Panc1 (cell line): ENCODE measurements at regions not wholly inside any gene's neighbourhood (a gene's known extent, or its start where the extent isn't known, plus 50 kb on each side); places are given as distances from the start of the nearest gene placed in this dataset.

Experiments used
- ATAC-seq: fragments of 200-7000 bp; cut with Tn5 transposase; 2 replicates; pipeline ENCODE4 v1.9.1; 2020; ENCODE audit warnings: mild to moderate bottlenecking, moderate library complexity
- BruUV-seq: library from RNA; stranded (reverse); fragments of 400-500 nt; replicated peaks from 2 replicates; lab custom pipeline; 2021; lab: Mats Ljungman, UMichigan
- CTCF ChIA-PET: fragments of 300-600 bp; sonication (Branson Sonifier 250); formaldehyde crosslinking; loops from one replicate; lab custom pipeline; 2022; ENCODE audit warnings: antibody characterized with exemption; lab: Charles Lee
- POLR2A ChIA-PET: fragments of 300-600 bp; sonication (Branson Sonifier 250); formaldehyde crosslinking; loops from one replicate; lab custom pipeline; 2022; ENCODE audit warnings: antibody characterized with exemption; lab: Charles Lee
- DNase-seq: peaks from one replicate; pipeline ENCODE4 v3.0.0-alpha.2; 2010; ENCODE audit warnings: low read depth, low spot score
- H3K27ac ChIP-seq: 2 replicates; pipeline ENCODE4 v1.5.1; 2011; ENCODE audit warnings: mild to moderate bottlenecking, low read length, inconsistent platforms
- H3K27me3 ChIP-seq: fragments of 200-500 bp; sonication (Bioruptor generic); 2 replicates; pipeline ENCODE4 v1.6.0; 2014; ENCODE audit warnings: low read length, inconsistent platforms; ENCODE audit not compliant: control insufficient read depth, insufficient read depth
- H3K36me3 ChIP-seq: fragments of 200-500 bp; sonication (Bioruptor generic); 2 replicates; pipeline ENCODE4 v1.5.1; 2014; ENCODE audit warnings: inconsistent platforms, mild to moderate bottlenecking, low read length, moderate library complexity; ENCODE audit not compliant: control insufficient read depth, insufficient read depth
- H3K4me1 ChIP-seq: 2 replicates; pipeline ENCODE4 v1.5.1; 2011; ENCODE audit warnings: inconsistent platforms, mild to moderate bottlenecking, low read length, moderate library complexity; ENCODE audit not compliant: control insufficient read depth, insufficient read depth
- H3K4me3 ChIP-seq, 2 experiments: 2 replicates each; pipeline ENCODE4 v1.5.1; 2011 to 2012; ENCODE audit warnings: low read depth in 2 of 2, low read length in 2 of 2, mild to moderate bottlenecking in 2 of 2, inconsistent platforms in 1 of 2, moderate library complexity in 1 of 2
- H3K9me3 ChIP-seq: fragments of 200-500 bp; sonication (Bioruptor generic); 2 replicates; pipeline ENCODE4 v1.5.1; 2014; ENCODE audit warnings: low read depth, mild to moderate bottlenecking, inconsistent platforms, low read length, moderate library complexity; ENCODE audit not compliant: control insufficient read depth, insufficient read depth
- POLR2AphosphoS5 ChIP-seq: IDR thresholded peaks from 2 replicates; pipeline ENCODE4 v1.6.1; 2012; ENCODE audit warnings: mild to moderate bottlenecking, low read depth, low read length, moderate library complexity
- SIN3A ChIP-seq: IDR thresholded peaks from 2 replicates; pipeline ENCODE4 v1.6.1; 2012; ENCODE audit warnings: low read depth, mild to moderate bottlenecking, low read length, moderate library complexity, borderline replicate concordance; ENCODE audit not compliant: insufficient read depth
- TCF7L2 ChIP-seq: IDR thresholded peaks from 2 replicates; pipeline ENCODE4 v1.6.1; 2011; ENCODE audit warnings: mild to moderate bottlenecking, low read depth, low read length, inconsistent platforms
- in situ Hi-C: cut with HindIII; loops from 2 replicates; pipeline ENCODE4 v1.10.0; 2016; ENCODE audit warnings: low sequenced_read_pairs, low pct_unique_long_range_greater_than_20kb
- intact Hi-C: fragments of 100-400 bp; cut with micrococcal nuclease; formaldehyde crosslinking; loops from one replicate; pipeline ENCODE4 v1.10.0; 2022; ENCODE audit not compliant: unreplicated experiment
- TF ChIP-seq, protein P1 (sequence below), 2 experiments: IDR thresholded peaks; 2 replicates each; pipeline ENCODE4 v1.6.1; 2011 to 2012; ENCODE audit warnings: low read depth in 2 of 2, control low read depth in 1 of 2, low read length in 1 of 2, mild to moderate bottlenecking in 1 of 2, moderate library complexity in 1 of 2; ENCODE audit not compliant: insufficient read depth in 1 of 2
- TF ChIP-seq, protein P2 (sequence below): fragments of 450-650 bp; IDR thresholded peaks from 2 replicates; pipeline ENCODE4 v1.5.1; 2017; ENCODE audit warnings: mild to moderate bottlenecking

DNA sequence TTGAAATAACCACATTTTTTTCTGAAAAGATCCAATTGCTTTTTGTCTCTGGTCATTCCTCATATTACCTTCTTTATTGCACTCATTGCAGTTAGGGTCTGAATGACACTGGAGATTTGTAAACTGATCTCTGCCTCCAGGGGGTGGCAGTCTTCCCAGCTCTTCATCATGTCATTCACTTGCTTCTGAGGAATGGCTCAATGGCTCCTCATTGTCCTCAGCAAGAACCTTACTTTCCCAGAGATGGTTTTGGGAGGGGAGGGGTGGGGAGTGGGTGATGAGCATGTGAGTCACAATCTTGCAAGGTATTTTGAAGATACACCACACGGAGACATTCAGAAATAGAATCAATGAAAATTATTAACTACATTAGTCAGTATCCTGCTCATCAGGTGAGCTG is 159.8 kb upstream of the GAS1 start:
- no peak for DNase-seq
- no peak for ATAC-seq
- TF ChIP-seq POLR2AphosphoS5 (no peak), TCF7L2 (no peak), SIN3A (no peak)
- no peak overlapping the region for H3K4me3 ChIP-seq
- H3K27ac ChIP-seq, result no peak overlapping the region
- H3K27me3 ChIP-seq, result no peaks in the 10 kb centered on the region
- in situ Hi-C loops, result no loop called here
- no TSS peak for BruUV-seq
- ChIA-PET CTCF (interaction anchor here (0.7 kb wide), 1 partner anchor 294 kb away, joined by 7 read pairs; no protein-coding TSS in a partner anchor), POLR2A (no interaction called here)
- H3K36me3 ChIP-seq, result no peaks in the 10 kb centered on the region
- H3K9me3 ChIP-seq, result no peaks in the 10 kb centered on the region
- H3K4me1 ChIP-seq, result no peaks in the 10 kb centered on the region
- intact Hi-C loops, result no loop called here

DNA sequence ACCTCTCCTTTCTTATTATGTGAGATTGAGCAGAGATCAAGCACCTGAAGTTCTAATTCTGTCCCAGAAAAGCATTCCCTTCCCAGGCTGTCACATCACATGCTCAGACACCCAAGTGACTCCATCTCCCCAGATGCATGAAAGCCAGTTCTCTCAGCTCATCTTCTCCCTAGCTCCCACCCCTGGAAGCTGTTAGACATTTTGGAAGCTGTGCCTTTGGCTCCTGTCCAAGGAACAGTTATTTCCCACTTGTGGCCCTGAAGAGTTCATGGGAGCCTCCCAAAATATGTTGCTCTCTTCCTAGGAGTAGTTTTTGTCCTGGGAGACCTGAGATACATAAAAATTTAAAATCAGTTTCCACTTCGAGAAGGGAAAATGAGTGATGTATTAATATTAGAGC is 161.4 kb upstream of the GAS1 start:
- no TSS peak for BruUV-seq
- ATAC-seq (no peak), DNase-seq (no peak)
- Histone ChIP-seq H3K27me3 (no peaks in the 10 kb centered on the region), H3K27ac (no peak overlapping the region), H3K36me3 (no peaks in the 10 kb centered on the region), H3K9me3 (no peaks in the 10 kb centered on the region), H3K4me1 (no peaks in the 10 kb centered on the region), H3K4me3 (no peak overlapping the region)
- intact Hi-C loops, result no loop called here
- in situ Hi-C loops, result no loop called here
- ChIA-PET POLR2A (no interaction called here), CTCF (no interaction called here)
- TF ChIP-seq, protein P1, sequence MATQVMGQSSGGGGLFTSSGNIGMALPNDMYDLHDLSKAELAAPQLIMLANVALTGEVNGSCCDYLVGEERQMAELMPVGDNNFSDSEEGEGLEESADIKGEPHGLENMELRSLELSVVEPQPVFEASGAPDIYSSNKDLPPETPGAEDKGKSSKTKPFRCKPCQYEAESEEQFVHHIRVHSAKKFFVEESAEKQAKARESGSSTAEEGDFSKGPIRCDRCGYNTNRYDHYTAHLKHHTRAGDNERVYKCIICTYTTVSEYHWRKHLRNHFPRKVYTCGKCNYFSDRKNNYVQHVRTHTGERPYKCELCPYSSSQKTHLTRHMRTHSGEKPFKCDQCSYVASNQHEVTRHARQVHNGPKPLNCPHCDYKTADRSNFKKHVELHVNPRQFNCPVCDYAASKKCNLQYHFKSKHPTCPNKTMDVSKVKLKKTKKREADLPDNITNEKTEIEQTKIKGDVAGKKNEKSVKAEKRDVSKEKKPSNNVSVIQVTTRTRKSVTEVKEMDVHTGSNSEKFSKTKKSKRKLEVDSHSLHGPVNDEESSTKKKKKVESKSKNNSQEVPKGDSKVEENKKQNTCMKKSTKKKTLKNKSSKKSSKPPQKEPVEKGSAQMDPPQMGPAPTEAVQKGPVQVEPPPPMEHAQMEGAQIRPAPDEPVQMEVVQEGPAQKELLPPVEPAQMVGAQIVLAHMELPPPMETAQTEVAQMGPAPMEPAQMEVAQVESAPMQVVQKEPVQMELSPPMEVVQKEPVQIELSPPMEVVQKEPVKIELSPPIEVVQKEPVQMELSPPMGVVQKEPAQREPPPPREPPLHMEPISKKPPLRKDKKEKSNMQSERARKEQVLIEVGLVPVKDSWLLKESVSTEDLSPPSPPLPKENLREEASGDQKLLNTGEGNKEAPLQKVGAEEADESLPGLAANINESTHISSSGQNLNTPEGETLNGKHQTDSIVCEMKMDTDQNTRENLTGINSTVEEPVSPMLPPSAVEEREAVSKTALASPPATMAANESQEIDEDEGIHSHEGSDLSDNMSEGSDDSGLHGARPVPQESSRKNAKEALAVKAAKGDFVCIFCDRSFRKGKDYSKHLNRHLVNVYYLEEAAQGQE (IDR thresholded peaks at IDR 0.05; ENCODE audit: insufficient read depth in 1 of 2, low read depth in 2 of 2, low read length in 1 of 2), result no peak
- TF ChIP-seq POLR2AphosphoS5, result no peak
- TF ChIP-seq TCF7L2, result no peak
- TF ChIP-seq, protein P2, sequence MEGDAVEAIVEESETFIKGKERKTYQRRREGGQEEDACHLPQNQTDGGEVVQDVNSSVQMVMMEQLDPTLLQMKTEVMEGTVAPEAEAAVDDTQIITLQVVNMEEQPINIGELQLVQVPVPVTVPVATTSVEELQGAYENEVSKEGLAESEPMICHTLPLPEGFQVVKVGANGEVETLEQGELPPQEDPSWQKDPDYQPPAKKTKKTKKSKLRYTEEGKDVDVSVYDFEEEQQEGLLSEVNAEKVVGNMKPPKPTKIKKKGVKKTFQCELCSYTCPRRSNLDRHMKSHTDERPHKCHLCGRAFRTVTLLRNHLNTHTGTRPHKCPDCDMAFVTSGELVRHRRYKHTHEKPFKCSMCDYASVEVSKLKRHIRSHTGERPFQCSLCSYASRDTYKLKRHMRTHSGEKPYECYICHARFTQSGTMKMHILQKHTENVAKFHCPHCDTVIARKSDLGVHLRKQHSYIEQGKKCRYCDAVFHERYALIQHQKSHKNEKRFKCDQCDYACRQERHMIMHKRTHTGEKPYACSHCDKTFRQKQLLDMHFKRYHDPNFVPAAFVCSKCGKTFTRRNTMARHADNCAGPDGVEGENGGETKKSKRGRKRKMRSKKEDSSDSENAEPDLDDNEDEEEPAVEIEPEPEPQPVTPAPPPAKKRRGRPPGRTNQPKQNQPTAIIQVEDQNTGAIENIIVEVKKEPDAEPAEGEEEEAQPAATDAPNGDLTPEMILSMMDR, result no peak
- no peak for TF ChIP-seq SIN3A

DNA sequence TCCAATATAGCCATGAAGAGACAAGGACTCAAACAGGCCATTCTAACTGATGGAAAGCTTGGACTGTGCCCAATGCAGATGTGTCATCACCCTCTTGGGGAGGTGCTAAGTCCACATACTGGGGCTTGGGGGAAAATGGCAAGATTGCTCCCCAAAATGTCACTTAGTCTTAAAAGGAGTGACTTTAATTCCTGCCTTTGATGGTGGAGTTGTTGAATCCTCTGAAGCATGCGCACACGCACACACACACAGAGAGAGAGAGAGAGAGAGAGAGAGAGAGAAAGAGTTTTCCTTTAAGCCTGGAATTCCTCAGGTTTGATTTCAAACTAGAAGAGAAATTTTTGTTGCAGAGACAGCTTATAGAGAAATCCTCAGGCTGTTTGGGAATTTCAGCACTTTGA is 161.9 kb upstream of the GAS1 start:
- DNase-seq (no peak), ATAC-seq (no peak)
- no peaks in the 10 kb centered on the region for H3K9me3 ChIP-seq
- in situ Hi-C loops (no loop called here), intact Hi-C loops (no loop called here)
- no TSS peak for BruUV-seq
- H3K4me1 ChIP-seq, result no peaks in the 10 kb centered on the region
- H3K4me3 ChIP-seq, result no peak overlapping the region
- no peaks in the 10 kb centered on the region for H3K36me3 ChIP-seq
- ChIA-PET POLR2A (no interaction called here), CTCF (no interaction called here)
- H3K27me3 ChIP-seq, result no peaks in the 10 kb centered on the region
- H3K27ac ChIP-seq, result no peak overlapping the region
- TF ChIP-seq, protein P2, result no peak
